K562 (cell line): ENCODE measurements at regions not wholly inside any gene's neighbourhood (a gene's known extent, or its start where the extent isn't known, plus 50 kb on each side); places are given as distances from the start of the nearest gene placed in this dataset.

Experiments
- ATAC-seq: fragments of 200-7000 bp; cut with Tn5 transposase; 3 replicates; pipeline ENCODE4 v1.9.1; 2020; ENCODE audit warnings: moderate library complexity
- BruUV-seq: library from RNA; stranded (reverse); fragments of 400-500 nt; replicated peaks from 2 replicates; lab custom pipeline; 2021; lab: Mats Ljungman, UMichigan
- CTCF ChIA-PET: fragments of 300-600 bp; formaldehyde crosslinking; extraction: SDS; loops from one replicate; lab custom pipeline; 2021; ENCODE audit warnings: low intra/inter-chr PET ratio; lab: Yijun Ruan, JAX
- POLR2A ChIA-PET: fragments of 300-600, 350-650 bp; sonication (Branson Sonifier 250); formaldehyde crosslinking; extraction: SDS; loops from one replicate; lab custom pipeline; 2021; ENCODE audit warnings: antibody characterized with exemption, inconsistent platforms; lab: Yijun Ruan, JAX
- DNase-seq, 4 experiments: peaks; one replicate each; pipeline versions ENCODE4 v3.0.0 to v3.0.0-alpha.2; 2011 to 2018; ENCODE audit warnings: low spot score in 3 of 4, mixed read lengths in 3 of 4; ENCODE audit errors: extremely low read depth in 1 of 4
- FAIRE-seq: peaks from 2 replicates; lab custom pipeline; 2011; peaks lifted over from hg19 to GRCh38; lab: Jason Lieb, UNC
- H2AFZ ChIP-seq: 2 replicates; pipeline ENCODE4 v1.6.0; 2011; ENCODE audit warnings: low read depth, low read length, control low read depth, inconsistent platforms
- H3K27ac ChIP-seq: fragments of 200-600 bp; 3 replicates; pipeline ENCODE4 v1.8.0; 2011; ENCODE audit warnings: low read depth, mild to moderate bottlenecking, control low read depth, inconsistent platforms, low read length, moderate library complexity, mixed read lengths; ENCODE audit errors: extremely low read depth
- H3K27me3 ChIP-seq, 2 experiments: fragments of 300-600 bp in 1 of 2; 2 replicates in 1 of 2; 3 replicates in 1 of 2; pipeline versions ENCODE4 v1.6.0 to v1.8.0; 2011; ENCODE audit warnings: inconsistent platforms in 2 of 2, low read length in 2 of 2, mild to moderate bottlenecking in 1 of 2, mixed read lengths in 1 of 2, moderate library complexity in 1 of 2; ENCODE audit not compliant: control insufficient read depth in 2 of 2, insufficient read depth in 2 of 2
- H3K36me3 ChIP-seq: fragments of 300-600 bp; 3 replicates; pipeline ENCODE4 v1.8.0; 2011; ENCODE audit warnings: mild to moderate bottlenecking, low read length, inconsistent platforms; ENCODE audit not compliant: control insufficient read depth, insufficient read depth
- H3K4me1 ChIP-seq, 2 experiments: fragments of 200-600 bp in 1 of 2; replicated peaks in 1 of 2; 2 replicates in 1 of 2; 3 replicates in 1 of 2; pipeline versions ENCODE4 v1.5.1 to v1.8.0; 2011; ENCODE audit warnings: inconsistent platforms in 2 of 2, low read length in 2 of 2, mild to moderate bottlenecking in 1 of 2, mixed read lengths in 1 of 2, moderate library complexity in 1 of 2; ENCODE audit not compliant: control insufficient read depth in 2 of 2, insufficient read depth in 2 of 2
- H3K4me2 ChIP-seq: 2 replicates; pipeline ENCODE4 v1.6.1; 2011; ENCODE audit warnings: low read length, control low read depth, inconsistent platforms, mixed read lengths; ENCODE audit not compliant: insufficient read depth
- H3K4me3 ChIP-seq: fragments of 200-600 bp; sonication (generic), shearing (Covaris generic); 2 replicates; pipeline ENCODE4 v1.5.1; 2016; ENCODE audit warnings: control low read depth, inconsistent platforms
- H3K79me2 ChIP-seq: fragments of 200-600 bp; 3 replicates; pipeline ENCODE4 v1.8.0; 2011; ENCODE audit warnings: low read length, inconsistent platforms; ENCODE audit not compliant: control insufficient read depth, insufficient read depth
- H3K9ac ChIP-seq, 2 experiments: 2 replicates each; pipeline versions ENCODE4 v1.6.0 to v1.6.1; 2011; ENCODE audit warnings: low read depth in 2 of 2, low read length in 2 of 2, control low read depth in 1 of 2, inconsistent platforms in 1 of 2, mild to moderate bottlenecking in 1 of 2, mixed read lengths in 1 of 2; ENCODE audit not compliant: insufficient read depth in 1 of 2
- H3K9me1 ChIP-seq: one replicate; pipeline ENCODE4 v1.6.0; 2011; ENCODE audit warnings: inconsistent platforms, mild to moderate bottlenecking, low read length, moderate library complexity; ENCODE audit not compliant: control insufficient read depth, insufficient read depth
- H3K9me3 ChIP-seq: replicated peaks from 2 replicates; pipeline ENCODE4 v1.5.1; 2011; ENCODE audit warnings: low read depth, low read length, inconsistent platforms; ENCODE audit not compliant: control insufficient read depth, insufficient read depth
- H4K20me1 ChIP-seq: replicated peaks from 2 replicates; pipeline ENCODE4 v1.6.1; 2011; ENCODE audit warnings: low read length, inconsistent platforms, mixed read lengths; ENCODE audit not compliant: control insufficient read depth, insufficient read depth
- BRF2 ChIP-seq: IDR thresholded peaks from 3 replicates; pipeline ENCODE4 v1.6.1; 2011; ENCODE audit warnings: borderline replicate concordance, mild to moderate bottlenecking; ENCODE audit not compliant: insufficient read length, insufficient read depth
- C11orf30 ChIP-seq: fragments of 450-650 bp; IDR thresholded peaks from 2 replicates; pipeline ENCODE4 v1.6.1; 2016; ENCODE audit warnings: low read depth, mild to moderate bottlenecking
- E2F4 ChIP-seq: sonication (generic); formaldehyde crosslinking; IDR thresholded peaks from 2 replicates; pipeline ENCODE4 v1.8.0; 2022; ENCODE audit warnings: mild to moderate bottlenecking, low read depth, missing genetic modification reagents
- ETV6 ChIP-seq, 3 experiments: fragments of 150-350 bp in 1 of 3; sonication (generic) in 1 of 3; formaldehyde crosslinking in 1 of 3; IDR thresholded peaks; 2 replicates each; pipeline versions ENCODE4 v1.6.1 to v1.8.0; 2014 to 2022; ENCODE audit warnings: borderline replicate concordance in 2 of 3, low read depth in 2 of 3, antibody characterized with exemption in 1 of 3, low read length in 1 of 3, mild to moderate bottlenecking in 1 of 3, missing genetic modification reagents in 1 of 3
- FOXO4 ChIP-seq: fragments of 450-650 bp; formaldehyde crosslinking; IDR thresholded peaks from 2 replicates; pipeline ENCODE4 v1.4.0; 2020; ENCODE audit warnings: mild to moderate bottlenecking, moderate library complexity
- HLTF ChIP-seq: fragments of 450-650 bp; IDR thresholded peaks from 2 replicates; pipeline ENCODE4 v1.6.1; 2016
- KLF13 ChIP-seq: fragments of 450-650 bp; IDR thresholded peaks from 2 replicates; pipeline ENCODE4 v1.6.1; 2016; ENCODE audit warnings: missing genetic modification characterization, low read depth, mild to moderate bottlenecking, missing compliant biosample characterization, moderate library complexity, borderline replicate concordance
- MED1 ChIP-seq: sonication (generic); formaldehyde crosslinking; IDR thresholded peaks from 2 replicates; pipeline ENCODE4 v1.8.1; 2023; ENCODE audit warnings: missing genetic modification reagents, borderline replicate concordance
- RHOXF2B ChIP-seq: fragments of 250-450 bp; sonication (Bioruptor Pico); conservative IDR thresholded peaks from 2 replicates; pipeline ENCODE4 v1.5.1; 2021
- SIX5 ChIP-seq, 2 experiments: IDR thresholded peaks; 2 replicates each; pipeline ENCODE4 v1.6.1; 2011; ENCODE audit warnings: low read length in 2 of 2, borderline replicate concordance in 1 of 2, low read depth in 1 of 2, mild to moderate bottlenecking in 1 of 2, moderate library complexity in 1 of 2; ENCODE audit not compliant: insufficient read depth in 1 of 2
- U2AF2 ChIP-seq: fragments of 200-400 bp; formaldehyde crosslinking; optimal IDR thresholded peaks from 2 replicates; pipeline ENCODE3; 2017; ENCODE audit warnings: low read depth, mild to moderate bottlenecking, low read length
- ZBTB26 ChIP-seq: fragments of 450-650 bp; formaldehyde crosslinking; IDR thresholded peaks from 2 replicates; pipeline ENCODE4 v1.4.0; 2022; ENCODE audit warnings: missing genetic modification characterization
- ZKSCAN3 ChIP-seq: fragments of 250-450 bp; sonication (Bioruptor Pico); IDR thresholded peaks from 2 replicates; pipeline ENCODE4 v1.4.0; 2020
- ZNF644 ChIP-seq: fragments of 200-800 bp; sonication (Bioruptor generic); IDR thresholded peaks from 2 replicates; pipeline ENCODE4 v1.6.1; 2016; ENCODE audit warnings: low read depth, missing genetic modification characterization, missing compliant biosample characterization
- ZNF77 ChIP-seq: fragments of 250-450 bp; sonication (Bioruptor Pico); IDR thresholded peaks from 2 replicates; pipeline ENCODE4 v1.5.0; 2020
- WGBS: fragments of 100-300 bp; shearing (Covaris generic); methylation state at CpG from one replicate; pipeline ENCODE4 v1.1.6; 2016; ENCODE audit warnings: low coverage, mixed read lengths; ENCODE audit not compliant: insufficient coverage; ENCODE audit errors: missing lambda C conversion rate; 5-methylcytosine and 5-hydroxymethylcytosine counted together
- in situ Hi-C: fragments of 300-500 bp; cut with MboI; formaldehyde crosslinking; loops from 4 replicates; pipeline ENCODE4 v1.15.0; 2018; ENCODE audit warnings: inconsistent platforms, mixed read lengths
- intact Hi-C: fragments of 100-400 bp; cut with micrococcal nuclease; formaldehyde crosslinking; loops from 2 replicates; pipeline ENCODE4 v1.14.2; 2022

GRCh38 chr13:24075137-24075975, 85.2 kb upstream of the SPATA13 start:
- H3K79me2 ChIP-seq = no peaks in the 10 kb centered on the region
- DNase-seq (no peak), FAIRE-seq (no peak), ATAC-seq (no peak)
- no peak overlapping the region for H3K4me3 ChIP-seq
- no peak overlapping the region for H3K9ac ChIP-seq
- H3K27me3 ChIP-seq = peaks cover 0 to 3% of the 10 kb centered on the region in 2 experiments; a peak in 3 of 5 replicates
- H3K4me1 ChIP-seq = no peaks in the 10 kb centered on the region
- BruUV-seq = no TSS peak
- ChIA-PET POLR2A (interaction anchor here (0.6 kb wide), 1 partner anchor 308 kb away, joined by 3 read pairs; no protein-coding TSS in a partner anchor), CTCF (no interaction called here)
- in situ Hi-C loops = no loop called here
- no peaks in the 10 kb centered on the region for H4K20me1 ChIP-seq
- no peaks in the 10 kb centered on the region for H3K9me3 ChIP-seq
- H3K36me3 ChIP-seq = no peaks in the 10 kb centered on the region
- H3K9me1 ChIP-seq = no peaks in the 10 kb centered on the region
- 1% methylated on average over 7 of the region's 7 CpGs for WGBS
- no peak overlapping the region for H2AFZ ChIP-seq
- no peak overlapping the region for H3K27ac ChIP-seq
- no peak overlapping the region for H3K4me2 ChIP-seq
- intact Hi-C loops = no loop called here
- TF ChIP-seq U2AF2 (no peak), ZNF77 (CRISPR knock-in tag) (no peak), SIX5 (IDR thresholded peaks at IDR 0.05; ENCODE audit: borderline replicate concordance in 1 of 2, insufficient read depth in 1 of 2, low read depth in 1 of 2, low read length in 2 of 2) (no peak), KLF13 (tag) (no peak), HLTF (no peak), BRF2 (no peak), RHOXF2B (CRISPR knock-in tag) (no peak), ZKSCAN3 (CRISPR knock-in tag) (no peak), FOXO4 (no peak), ZBTB26 (CRISPR knock-in tag) (no peak), ZNF644 (tag) (no peak), ETV6 (IDR thresholded peaks at IDR 0.05; ENCODE audit: borderline replicate concordance in 1 of 2, low read depth in 2 of 2, low read length in 1 of 2) (no peak), ETV6 (CRISPR knock-in tag; IDR thresholded peaks at IDR 0.05; ENCODE audit: borderline replicate concordance) (no peak), MED1 (CRISPR knock-in tag) (no peak), C11orf30 (no peak), E2F4 (CRISPR knock-in tag) (no peak)
